ENCODE measurements at regions not wholly inside any gene's neighbourhood (a gene's known extent, or its start where the extent isn't known, plus 50 kb on each side); places are given as distances from the start of the nearest gene placed in this dataset.

DNA sequence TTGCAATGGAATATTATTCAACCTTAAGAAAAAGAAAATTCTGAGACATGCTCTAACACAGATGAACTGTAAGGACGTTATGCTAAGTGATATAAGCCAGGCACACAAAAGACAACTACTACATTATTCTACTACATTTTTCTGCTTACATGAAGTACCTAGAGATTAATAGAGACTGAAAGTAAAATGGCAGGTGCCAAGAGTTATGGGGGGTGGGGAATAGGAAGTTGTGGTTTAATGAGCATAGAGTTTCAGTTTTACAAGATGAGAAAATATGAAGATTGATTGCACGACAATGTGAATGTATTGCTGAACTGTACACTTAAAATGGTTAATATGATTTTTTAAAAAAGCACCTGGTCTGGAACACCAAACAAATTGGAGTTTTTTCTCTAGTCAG, 1231.6 kb upstream of the DDX18 start:
- Histone ChIP-seq H3K27me3 (ENCODE audit: control insufficient read depth, insufficient read depth, low read length) (no peaks in the 10 kb centered on the region), H3K4me3 (ENCODE audit: low read depth, low read length) (no peak overlapping the region), H3K27ac (ENCODE audit: low read depth, low read length) (no peak overlapping the region), H3K4me1 (ENCODE audit: control insufficient read depth, insufficient read depth, low read length) (no peaks in the 10 kb centered on the region), H3K36me3 (ENCODE audit: control insufficient read depth, insufficient read depth, low read length) (no peaks in the 10 kb centered on the region), H3K9me3 (ENCODE audit: control insufficient read depth, insufficient read depth, low read length) (no peaks in the 10 kb centered on the region), H3K9ac (ENCODE audit: low read depth, low read length) (no peak overlapping the region)

DNA sequence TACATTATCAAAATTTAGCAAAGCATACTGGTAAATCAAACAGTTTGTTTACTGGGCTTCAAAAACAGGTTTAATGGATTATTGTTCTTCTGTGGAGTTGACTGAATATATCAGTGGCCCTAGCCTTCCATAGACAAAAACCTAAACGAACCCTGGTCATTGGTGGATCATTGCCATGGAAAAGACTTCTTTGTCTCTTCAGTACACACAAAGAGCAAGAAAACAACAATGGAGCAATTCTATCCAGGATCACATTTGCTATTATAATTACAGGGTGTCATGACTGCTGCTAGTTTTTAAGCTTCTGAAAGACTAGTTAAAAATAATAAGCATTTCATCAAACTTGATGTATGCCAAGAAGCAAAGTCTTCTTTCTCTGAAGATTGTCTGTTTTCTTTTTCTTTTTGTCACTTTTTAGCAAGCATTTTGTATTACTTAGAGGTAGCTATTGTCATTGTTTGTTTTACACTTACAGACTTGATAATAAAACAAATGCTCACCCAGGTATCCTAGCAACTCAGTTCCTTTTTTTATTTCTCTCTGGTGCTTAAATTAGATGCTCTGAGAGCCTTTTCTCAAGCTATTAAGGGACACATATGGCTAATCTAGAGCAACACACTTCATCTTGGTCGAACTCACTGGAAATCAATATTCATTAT, 1228.7 kb upstream of the DDX18 start:
- no peaks in the 10 kb centered on the region for H3K36me3 ChIP-seq (ENCODE audit: control insufficient read depth, insufficient read depth, low read length)
- H3K27ac ChIP-seq (ENCODE audit: low read depth, low read length), result no peak overlapping the region
- H3K4me1 ChIP-seq (ENCODE audit: control insufficient read depth, insufficient read depth, low read length), result no peaks in the 10 kb centered on the region
- H3K4me3 ChIP-seq (ENCODE audit: low read depth, low read length), result no peak overlapping the region
- no peak overlapping the region for H3K9ac ChIP-seq (ENCODE audit: low read depth, low read length)
- H3K27me3 ChIP-seq (ENCODE audit: control insufficient read depth, insufficient read depth, low read length), result no peaks in the 10 kb centered on the region
- no peaks in the 10 kb centered on the region for H3K9me3 ChIP-seq (ENCODE audit: control insufficient read depth, insufficient read depth, low read length)

DNA sequence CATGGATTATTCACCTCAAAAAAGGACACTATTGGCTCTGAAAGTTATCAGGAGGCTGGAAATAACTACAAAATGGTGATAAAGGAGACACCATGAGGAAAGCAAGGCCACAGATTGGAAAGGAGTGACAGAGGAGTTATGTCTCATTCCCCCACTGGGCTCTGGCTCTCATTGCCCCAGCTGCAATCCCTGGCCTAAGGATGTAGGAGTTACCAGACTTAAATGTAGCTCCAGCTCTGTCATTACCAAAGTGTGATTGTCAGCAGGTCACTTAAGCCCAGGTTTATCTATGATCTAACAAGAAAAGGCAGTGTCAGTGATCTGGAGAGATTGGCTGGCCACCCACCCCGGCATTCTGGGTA, 1228.2 kb upstream of the DDX18 start:
- H3K27ac ChIP-seq (ENCODE audit: low read depth, low read length), result no peak overlapping the region
- no peaks in the 10 kb centered on the region for H3K36me3 ChIP-seq (ENCODE audit: control insufficient read depth, insufficient read depth, low read length)
- H3K4me1 ChIP-seq (ENCODE audit: control insufficient read depth, insufficient read depth, low read length), result no peaks in the 10 kb centered on the region
- H3K9me3 ChIP-seq (ENCODE audit: control insufficient read depth, insufficient read depth, low read length), result no peaks in the 10 kb centered on the region
- no peak overlapping the region for H3K4me3 ChIP-seq (ENCODE audit: low read depth, low read length)
- H3K9ac ChIP-seq (ENCODE audit: low read depth, low read length), result no peak overlapping the region
- H3K27me3 ChIP-seq (ENCODE audit: control insufficient read depth, insufficient read depth, low read length), result no peaks in the 10 kb centered on the region
